ENCODE measurements at regions not wholly inside any gene's neighbourhood (a gene's known extent, or its start where the extent isn't known, plus 50 kb on each side); places are given as distances from the start of the nearest gene placed in this dataset.

DNA sequence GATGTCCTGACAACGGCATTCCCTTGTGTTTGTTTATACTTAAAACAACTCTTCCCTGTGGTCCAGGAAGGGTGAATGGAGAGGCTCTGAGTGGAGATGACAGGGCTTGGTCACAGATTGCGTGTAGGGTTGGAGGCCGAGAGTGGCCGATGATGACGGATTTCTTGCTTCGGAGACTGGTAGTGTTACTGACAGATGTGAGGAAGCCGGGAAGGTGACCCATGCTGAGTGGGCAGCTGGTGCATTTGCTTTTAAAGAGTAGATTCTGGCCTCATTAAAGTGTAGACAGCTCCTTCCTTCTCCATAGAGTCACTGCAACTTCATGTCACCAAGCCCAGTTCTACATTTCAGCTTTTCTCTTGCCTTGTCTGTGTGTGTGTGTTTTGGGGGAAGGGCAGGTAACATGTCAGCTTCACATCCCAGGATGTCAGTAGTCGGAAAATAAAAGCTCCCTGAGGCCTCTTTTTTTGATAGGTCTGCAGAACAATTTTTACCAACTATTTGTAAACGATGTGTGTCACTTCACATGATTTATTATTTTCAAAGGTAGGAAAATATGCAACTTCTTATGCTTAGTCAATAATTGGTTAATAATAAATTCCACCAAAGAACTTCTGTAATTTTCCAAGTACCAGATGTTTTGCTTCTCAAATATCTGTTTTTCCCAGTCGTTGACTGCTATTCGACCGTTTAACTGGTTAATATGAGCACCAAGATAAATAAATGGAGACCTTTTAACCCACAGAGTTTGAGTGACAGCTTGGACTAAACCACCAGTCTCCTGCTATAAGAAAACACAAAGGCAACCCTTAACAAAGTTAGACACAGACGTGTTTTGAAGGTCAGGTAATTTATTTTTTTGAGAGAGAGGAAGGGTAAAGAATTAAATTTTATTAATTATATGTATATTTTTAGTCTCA lies 436.9 kb downstream of the SLC4A3 start:
- no peak for DNase-seq

DNA sequence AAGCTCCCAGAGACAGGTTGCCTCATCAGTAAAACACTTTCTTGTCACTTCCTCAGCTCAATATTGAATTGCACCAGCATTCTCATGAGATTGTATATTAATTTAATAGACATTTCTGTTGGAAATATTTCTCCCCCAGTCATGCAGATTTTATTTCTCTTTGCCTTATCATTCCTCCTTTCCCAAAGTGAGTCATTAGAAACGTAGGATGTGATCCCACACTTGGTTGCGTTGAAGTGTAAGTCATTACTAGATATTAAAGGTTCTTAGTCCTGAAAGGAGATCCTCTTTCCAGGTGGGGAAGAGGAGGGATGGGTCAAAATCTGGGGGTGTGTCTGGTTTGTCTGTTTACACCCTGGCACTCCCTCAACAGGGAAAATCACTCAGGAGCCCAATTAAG lies 438.2 kb downstream of the SLC4A3 start:
- DNase-seq: no peak

DNA sequence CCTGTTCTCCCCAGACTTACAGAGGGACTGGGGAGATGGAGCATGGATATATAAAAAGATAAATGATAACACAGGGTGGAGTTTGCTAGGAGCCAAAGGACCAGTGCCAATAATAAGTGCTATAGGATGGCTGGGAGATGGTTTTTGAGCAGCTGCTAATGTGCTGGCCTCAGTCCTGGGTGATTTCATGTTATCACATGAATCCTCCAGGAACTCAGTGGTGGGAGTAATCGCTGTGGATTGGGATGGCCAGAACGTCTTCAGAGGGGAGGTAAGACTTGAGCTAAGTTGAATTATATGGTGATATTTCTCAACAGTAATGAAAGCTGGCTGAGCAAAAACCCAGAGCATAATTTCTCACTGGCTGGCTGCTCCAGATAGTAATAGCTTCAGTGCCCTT lies 441.4 kb downstream of the SLC4A3 start:
- DNase-seq: no peak

DNA sequence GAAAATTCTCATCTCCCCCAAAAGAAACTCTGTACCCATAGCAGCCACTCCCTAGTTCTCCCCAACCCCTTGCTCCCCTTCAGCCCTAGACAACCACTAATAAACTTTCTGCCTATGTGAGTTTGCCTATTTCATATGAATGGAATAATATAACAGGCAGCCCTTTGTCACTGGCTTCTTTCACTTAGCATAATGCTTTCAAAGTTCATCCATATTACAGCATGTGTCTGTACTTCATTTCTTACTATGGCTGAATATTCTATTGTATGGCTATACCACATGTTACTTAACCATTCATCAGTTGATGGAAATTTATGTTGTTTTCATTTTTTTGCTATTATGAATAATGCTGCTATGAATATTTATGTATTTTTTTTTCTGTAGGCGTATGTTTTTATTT lies 442.9 kb downstream of the SLC4A3 start:
- DNase-seq: no peak

DNA sequence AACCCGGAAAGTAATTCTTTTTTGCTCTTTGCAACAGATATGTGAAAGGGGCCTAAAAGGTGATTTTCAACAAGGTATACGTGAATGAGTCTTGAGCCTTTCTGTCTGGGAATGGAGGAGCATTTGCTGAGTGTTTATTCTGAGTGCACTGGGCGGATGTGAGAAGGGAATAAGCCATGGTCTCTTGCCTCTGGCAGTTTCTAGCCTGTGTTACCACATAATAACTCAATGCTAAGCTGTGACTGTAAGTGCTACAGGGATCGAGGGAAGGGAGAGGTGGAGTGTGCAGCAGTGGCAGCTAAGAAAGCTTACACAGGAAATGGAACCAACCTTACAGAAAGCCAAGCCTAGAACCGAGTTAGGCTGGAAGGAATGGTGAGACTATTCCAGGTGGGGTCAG lies 444.3 kb downstream of the SLC4A3 start:
- DNase-seq: no peak

DNA sequence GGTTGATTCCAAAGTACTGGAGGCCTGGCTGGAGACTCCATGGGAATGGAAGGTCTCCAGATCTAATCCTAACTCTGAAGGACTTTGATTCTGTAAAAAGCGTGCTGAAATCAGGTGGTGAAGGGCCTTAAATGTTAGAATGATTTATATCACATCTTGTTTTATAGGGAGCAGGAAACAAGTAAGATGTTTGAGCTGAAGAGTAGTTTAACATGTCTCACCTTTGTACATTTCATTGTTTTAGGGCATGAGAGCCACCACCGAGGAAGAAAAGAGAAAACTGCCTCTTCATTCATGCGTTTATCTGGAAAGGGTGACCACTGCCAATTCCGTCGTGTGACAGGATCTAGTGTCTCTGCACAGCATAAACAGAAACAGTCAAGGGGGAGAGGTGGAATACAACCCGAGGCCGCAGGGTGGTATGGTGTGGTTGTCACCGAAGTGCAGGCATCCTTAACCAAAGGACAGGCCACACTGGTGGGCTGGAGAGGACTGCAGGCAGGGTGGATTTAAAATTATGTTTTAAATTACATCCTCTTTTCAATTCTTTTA lies 445.3 kb downstream of the SLC4A3 start:
- DNase-seq: no peak

DNA sequence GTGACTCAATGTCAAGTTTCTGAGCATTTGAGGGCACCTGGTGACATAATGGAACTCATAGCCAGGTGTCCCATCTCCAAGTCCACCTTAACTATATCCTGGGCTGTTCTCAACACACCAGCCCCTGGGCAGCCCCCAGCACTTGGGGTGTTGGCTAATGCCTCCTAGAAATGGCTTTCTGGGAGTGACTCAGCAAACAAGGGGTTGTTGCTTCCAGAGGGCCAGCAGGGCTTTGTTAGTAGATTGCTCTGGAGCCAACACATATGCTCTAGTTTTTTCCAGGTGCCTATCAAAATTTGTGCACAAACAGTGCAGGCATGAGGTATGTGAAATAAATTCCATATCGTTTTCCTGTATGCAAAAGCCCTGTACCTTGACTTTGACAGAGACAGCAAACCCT lies 448.4 kb downstream of the SLC4A3 start:
- DNase-seq: no peak

DNA sequence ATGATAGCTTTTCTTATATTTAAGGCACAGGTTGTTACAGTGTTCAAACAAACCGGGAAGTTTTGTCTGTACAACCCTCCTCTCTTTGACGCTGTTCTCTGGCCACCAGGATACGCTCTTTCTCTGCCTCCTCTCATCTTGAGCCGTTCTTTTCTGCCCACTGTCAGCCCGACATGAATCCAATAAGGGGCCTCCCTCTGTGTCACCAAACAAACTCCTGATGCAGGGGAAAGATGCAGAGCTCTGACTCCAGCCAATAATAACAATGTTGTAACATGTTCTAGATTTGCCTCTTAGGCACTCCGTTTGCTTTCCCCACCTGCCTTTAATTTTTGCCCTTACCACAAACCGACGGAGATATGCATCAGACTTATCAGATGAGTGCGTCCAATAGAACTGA lies 449.3 kb downstream of the SLC4A3 start:
- no peak for DNase-seq

DNA sequence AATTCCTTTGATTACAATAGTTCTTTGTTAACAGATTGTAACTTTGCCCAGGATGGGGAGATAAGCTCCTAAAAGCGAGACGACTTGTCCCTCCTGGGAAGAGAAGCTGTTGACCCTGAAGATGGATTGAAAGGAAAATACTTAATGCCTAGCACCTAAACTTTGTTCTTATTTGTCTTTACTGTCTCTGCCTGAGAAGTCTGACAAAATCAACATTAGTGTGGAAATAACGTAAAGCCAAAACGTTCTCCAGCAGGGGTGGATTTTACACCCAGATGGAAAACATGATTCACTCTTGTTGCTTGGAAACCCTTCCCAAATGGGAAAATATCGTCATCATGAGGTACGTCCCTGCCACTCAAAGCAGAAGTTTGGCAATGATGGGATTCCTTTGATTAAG lies 450.1 kb downstream of the SLC4A3 start:
- no peak for DNase-seq

DNA sequence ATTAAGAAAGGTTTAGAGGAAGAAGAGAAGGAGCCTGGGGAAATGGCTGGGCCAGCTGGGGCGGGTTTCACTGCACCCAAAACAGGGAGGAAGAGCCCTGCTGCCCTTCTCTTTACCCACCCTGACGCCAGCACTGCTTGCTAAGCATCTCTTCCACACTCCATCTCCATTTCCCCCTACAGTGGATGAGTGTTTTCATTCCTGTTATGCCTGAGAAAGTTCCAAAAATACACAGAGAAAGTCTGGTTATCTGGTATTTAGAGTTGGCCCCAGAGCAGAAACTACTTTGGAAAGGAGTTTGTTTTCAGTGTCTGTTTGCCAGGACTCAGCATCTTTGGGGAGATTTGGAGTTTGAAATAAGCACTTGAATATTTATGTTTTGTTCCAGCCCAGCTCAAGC lies 451.0 kb downstream of the SLC4A3 start:
- DNase-seq: no peak

DNA sequence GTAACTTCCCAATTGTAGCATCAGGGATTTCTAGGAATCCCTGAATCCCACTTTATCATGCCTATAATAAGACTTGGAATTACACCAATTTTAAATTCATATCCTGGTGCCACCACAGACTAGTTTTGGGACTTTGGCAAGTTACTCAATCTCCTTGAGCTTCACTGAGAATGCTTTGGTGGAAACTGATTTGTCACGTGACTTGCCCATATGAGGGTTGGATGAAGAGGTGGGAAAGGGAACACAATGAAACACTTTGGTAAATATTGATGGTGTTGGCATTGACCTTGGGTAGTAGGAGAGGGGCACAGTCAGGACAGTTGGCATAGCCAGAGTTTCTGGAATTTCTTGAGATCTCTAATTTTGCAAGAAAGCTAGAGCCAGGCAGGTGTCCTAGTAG lies 452.2 kb downstream of the SLC4A3 start:
- no peak for DNase-seq

DNA sequence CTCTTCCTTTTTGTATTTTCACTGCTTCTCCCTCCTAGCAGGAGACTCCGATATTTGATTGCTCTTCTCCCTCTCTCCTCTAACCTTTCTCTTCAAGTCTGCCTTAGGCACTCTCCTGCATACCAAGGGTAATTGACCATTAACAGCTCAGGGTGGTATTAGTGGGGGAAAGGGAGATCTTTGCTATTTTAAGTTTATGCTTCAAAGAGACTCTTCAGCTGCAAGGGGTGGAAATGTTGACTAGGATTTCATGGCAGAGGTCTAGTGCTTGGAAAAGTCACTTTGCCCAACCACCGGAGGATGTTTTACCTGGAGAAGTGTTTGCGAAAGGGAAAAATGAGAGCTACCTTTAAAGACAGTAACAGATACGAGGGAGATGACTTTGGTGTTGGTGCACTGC lies 453.7 kb downstream of the SLC4A3 start:
- DNase-seq: no peak

DNA sequence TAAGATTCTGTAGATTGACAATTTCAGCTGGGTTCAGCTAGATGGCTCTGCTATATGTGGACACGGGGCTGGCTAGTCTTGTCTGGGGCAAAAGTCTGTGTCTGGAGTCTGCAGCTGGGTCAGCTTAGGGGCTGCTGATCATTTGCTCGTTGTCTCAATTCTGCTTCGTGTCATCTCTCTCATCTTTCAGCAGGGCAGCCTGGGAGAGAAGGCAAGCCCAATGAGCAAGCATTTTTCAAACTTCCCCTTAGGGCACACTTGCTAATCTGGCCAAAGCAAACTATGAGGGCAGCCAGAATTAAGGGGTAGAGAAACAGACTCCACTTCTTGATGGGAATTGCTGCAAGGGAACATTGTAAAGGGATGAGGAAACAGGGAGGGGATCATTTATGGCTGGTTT lies 462.6 kb downstream of the SLC4A3 start:
- DNase-seq: no peak

DNA sequence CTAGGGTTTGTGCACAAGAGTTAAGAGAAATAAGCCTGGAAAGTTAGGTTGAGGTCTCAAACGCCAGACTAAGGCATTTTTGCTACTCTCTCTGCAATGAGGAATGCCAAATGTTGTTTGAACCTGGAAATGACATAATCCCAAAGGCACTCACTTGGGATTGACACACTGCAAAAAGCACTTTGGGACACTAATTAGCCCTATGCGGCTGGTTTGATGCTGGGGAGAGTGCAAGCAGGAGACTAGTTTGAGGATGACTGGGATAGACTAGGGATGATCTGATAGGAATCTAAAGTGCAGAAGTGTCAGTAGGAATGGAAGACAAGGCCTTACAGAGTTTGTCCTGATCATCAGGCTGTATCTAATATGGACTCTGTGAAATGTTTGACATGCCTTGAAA lies 469.0 kb downstream of the SLC4A3 start:
- no peak for DNase-seq

DNA sequence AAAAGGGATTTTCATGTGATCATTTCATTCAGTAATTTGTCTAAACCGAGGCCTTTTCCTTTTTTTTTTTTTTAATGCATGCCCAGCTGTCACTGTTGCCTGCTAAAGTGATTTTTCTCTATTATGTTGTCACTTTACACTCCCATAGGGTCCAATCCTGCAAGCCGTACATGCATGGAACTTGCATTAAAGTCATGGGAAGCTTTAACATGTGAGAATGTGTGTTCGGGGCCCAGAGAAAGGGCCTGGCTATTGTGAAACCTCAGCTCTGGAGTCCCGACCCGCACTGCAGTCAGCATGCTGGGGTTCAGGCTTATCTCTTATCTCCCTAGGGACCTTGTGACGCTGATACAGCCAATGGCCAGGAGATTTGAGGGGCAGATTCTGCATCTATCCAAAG lies 474.6 kb downstream of the SLC4A3 start:
- no peak for DNase-seq

DNA sequence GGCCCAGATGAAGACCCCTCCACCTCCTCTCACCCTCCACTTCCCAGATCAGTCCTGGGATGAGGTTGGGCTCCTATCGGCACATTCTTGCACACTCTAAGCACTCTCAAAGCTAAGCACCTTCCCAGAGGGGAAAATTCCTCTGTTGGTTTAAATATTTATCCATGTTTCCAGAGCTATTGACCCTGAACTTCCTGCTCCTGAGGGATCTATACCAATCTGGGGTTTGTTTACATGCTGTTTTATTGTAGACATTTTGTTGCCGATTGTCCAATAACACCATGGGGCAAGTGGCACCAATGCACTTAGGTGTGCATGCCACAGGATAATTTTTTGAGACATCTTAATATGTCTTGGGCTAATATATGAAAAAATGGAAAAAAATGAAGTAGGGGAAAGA lies 476.2 kb downstream of the SLC4A3 start:
- DNase-seq: no peak

DNA sequence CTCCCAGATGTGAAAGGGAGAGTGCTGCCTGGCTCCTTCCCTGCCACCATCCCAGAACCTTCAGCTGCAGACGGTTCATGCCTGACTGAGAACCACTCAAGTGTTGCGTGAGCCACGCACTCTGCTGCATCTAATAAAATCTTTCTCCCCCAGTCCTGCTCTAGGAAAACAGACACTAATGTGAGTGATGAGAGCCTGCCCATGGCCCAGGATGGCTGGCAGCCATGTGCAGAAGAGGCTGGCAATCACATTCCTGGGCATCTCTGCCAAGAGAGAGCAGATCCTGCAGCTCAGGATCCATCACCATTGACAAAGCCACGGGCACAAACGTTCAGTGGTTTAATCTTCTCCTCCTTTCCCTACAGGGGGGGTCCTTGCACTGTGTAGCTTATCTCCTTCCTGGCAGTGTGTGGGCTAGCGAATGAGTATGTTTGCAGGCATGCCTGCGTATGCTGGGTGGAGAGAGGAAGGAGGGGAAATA lies 477.5 kb downstream of the SLC4A3 start:
- DNase-seq: no peak

DNA sequence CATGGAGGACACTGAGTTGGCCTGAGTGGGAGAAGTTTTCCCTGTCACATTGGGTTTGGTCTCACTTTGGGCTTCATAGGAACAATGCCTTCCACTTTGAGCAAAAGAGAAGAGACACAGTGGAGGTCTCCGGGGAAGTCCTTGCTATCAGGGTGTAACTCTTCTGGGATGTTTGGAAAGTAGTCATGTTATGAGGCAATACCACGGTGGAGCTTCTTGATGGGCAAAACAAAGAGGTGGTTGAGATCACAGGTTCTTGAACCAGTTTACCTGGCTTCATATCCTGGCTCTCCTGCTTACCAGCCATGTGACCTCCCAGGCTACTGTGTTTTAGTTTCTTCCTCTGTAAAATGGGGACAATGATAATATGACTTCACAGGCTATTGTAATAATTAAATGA lies 478.6 kb downstream of the SLC4A3 start:
- no peak for DNase-seq

DNA sequence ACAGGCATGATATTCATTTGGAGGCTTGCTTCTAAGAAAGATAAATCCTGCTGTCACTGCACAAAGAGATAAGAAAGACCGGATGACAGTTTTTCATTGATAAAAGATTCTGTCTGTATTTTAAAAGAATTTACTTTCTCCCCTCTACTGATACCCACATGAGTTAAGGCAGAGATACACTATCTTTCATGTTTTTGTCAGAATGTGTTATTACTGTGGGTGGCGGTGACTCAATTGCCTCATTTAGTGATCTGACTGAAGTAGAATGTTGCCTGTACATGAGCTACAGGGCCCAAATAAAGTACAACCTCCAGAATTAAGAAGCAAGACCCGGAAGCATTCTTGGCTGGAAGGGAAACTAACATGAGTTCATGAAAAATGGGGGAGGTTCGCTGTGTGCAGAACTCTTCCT lies 480.0 kb downstream of the SLC4A3 start:
- DNase-seq: no peak

DNA sequence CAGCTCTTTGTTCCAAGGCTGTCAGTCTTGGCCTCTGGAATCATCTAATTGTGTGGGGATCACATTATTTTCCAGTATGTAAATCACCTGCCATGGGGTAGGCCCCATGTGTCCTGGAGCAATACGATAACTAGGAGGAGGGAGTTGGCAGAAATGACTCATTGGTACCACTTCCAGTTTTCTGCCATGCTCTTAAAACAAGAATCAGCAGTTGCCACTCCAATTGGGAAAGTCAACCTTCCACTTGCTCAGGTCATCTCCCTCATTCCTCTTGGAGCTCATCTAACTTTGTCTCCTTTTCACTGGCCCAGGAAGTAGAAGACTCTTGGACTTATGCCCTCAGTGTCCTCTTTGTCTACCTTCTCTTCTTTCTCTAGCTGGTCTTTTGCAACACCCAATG lies 487.0 kb downstream of the SLC4A3 start:
- DNase-seq: no peak

DNA sequence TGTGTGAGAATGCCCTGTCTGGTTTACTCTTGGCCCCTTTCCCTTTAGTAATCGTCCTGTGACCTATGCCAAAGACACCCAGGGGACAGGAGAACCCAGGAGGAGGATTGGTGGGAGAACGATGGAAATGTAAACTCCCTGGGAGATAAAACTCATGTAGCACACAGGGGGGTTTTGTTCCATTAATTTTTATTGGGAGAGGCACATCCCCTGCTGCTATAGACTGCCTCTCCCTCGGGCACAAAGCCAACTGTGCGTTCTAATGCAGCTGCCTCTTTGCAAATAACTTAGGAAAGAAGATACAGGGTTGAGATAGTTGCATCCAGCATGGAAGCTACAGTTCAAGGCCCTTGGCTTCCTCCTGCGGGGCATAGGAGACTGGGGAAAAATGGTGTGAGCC lies 489.6 kb downstream of the SLC4A3 start:
- no peak for DNase-seq

DNA sequence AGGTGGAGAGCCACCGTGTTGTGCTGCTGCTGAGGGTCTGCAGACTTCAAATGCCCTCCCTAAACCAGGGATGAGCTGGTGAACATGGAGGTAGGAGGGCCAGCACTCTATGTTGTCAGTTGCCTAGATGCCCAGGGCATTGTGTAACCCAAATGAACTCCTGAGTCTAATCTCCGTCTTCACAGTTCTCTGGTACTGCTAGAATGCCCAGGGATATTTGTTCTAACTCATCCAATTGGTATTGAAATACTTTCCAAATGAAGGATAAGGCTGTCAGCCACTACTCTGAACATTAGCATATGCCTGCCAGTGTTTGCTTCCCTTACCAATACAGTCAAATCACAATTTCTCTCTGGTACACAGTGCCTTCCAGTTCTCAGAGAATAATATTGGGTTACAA lies 492.6 kb downstream of the SLC4A3 start:
- DNase-seq: no peak

DNA sequence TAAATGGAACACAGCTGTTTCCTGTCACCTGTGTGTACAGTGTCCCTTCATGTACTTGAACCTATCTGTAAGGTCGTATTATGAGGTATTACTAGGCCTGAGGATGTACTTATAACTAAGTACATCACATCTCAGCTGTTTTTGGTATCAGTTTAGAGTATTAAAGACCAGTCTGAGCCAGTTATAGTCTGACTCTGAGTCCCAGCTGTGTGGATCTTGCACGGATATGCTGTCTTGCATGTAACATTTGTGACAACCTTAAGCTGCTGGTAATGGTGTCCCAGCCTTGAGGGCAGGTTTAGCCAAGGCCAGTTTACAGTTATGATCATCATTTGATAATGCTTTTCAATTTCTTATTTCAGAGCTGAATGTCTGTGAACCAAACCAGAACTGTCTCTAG lies 496.3 kb downstream of the SLC4A3 start:
- no peak for DNase-seq

DNA sequence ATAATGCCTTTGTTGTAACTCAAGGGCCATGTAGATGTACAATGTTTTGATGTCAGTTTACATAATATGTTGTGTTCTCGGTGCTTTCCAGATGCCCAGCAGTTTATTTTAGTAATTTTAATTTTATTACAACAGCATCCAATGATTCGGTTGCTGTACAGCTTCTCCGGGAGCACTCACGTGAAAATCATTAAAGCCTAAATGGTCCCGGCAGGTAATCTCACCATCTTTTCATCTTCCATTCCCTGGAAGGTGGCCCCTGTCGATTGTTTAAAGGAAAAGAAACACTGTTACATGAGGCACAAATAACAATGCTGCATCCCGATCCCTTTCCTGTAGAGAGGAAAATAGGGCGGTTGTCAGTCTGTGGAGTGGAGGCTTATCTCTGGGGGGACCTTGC lies 498.1 kb downstream of the SLC4A3 start:
- no peak for DNase-seq

Data from occipital lobe (tissue), 1 donor.